ENCODE measurements at regions not wholly inside any gene's neighbourhood (a gene's known extent, or its start where the extent isn't known, plus 50 kb on each side); places are given as distances from the start of the nearest gene placed in this dataset.

DNA sequence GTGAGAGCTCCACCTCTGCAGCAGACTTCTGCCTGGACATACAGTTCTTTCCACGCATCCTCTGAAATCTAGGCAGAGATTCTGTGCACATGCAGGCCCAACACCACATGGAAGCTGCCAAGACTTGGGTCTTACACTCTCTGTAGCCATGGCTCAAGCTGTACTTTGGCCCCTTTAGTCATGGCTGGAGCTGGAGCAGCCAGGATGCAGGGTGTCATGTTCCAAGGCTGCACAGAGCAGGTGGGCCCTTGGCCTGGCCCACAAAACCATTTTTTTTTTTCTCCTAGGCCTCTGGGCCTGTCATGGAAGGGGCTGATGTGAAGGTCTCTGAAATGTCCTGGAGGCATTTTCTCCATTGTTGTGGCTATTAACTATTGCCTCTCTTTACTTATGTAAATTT, 990.5 kb upstream of the ADGRL3 start:
- no peaks in the 10 kb centered on the region for H3K4me1 ChIP-seq
- 74 to 86% (median 83%) methylated on average over 1 of the region's 1 CpG for WGBS, 4 donors
- no peak overlapping the region for H3K27ac ChIP-seq
- ATAC-seq (no peak), DNase-seq (no peak)
- H3K27me3 ChIP-seq = no peaks in the 10 kb centered on the region
- no peak overlapping the region for H3K4me3 ChIP-seq
- no peaks in the 10 kb centered on the region for H3K36me3 ChIP-seq
- no peaks in the 10 kb centered on the region for H3K9me3 ChIP-seq
- TF ChIP-seq POLR2A (IDR thresholded peaks at IDR 0.05) (no peak), CTCF (IDR thresholded peaks at IDR 0.05) (no peak)
- intact Hi-C loops (cut with DNase I) = no loop called here

DNA sequence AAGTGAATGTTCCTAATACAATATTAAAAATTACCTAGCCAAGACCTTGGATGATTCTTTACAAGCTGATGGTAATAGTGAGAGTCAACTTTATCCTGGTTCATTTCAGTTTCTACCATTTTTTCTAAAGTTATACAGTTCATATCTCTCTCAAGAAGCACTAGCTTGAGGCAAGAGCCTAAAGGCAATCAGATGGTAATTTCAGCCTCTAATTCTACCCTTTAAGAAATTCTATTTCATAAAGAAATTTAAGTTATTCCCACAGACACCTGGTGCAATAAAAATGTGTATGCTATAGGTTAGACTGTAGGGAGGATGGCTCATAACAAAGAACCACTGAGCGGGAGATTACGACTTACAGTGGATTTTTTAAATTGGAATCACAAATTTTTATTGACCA, 984.2 kb upstream of the ADGRL3 start:
- Histone ChIP-seq H3K9me3 (no peaks in the 10 kb centered on the region), H3K4me3 (no peak overlapping the region), H3K27me3 (no peaks in the 10 kb centered on the region), H3K27ac (no peak overlapping the region), H3K36me3 (no peaks in the 10 kb centered on the region), H3K4me1 (no peaks in the 10 kb centered on the region)
- TF ChIP-seq POLR2A (IDR thresholded peaks at IDR 0.05) = no peak
- TF ChIP-seq CTCF (IDR thresholded peaks at IDR 0.05) = no peak
- no peak for DNase-seq
- no peak for ATAC-seq
- 95 to 98% (median 97%) methylated on average over 2 of the region's 2 CpGs for WGBS, 4 donors
- intact Hi-C loops (cut with DNase I) = no loop called here

DNA sequence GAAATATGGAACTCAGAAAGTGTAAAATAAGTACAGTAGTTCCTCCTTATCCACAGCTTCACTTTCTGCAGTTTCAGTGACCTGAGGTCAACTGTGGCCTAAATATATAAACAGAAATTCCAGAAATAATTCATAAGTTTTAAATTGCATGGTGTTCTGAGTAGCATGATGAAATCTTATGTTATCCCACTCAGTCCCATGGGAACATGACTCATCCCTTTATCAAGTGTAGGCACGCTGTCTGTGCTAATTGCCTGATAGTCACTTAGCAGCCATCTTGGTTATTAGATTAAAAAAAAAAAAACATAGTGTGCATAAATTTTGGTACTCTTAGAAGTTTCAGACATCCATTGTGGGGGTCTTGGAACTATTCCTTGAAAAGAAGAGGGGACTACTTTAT, 983.4 kb upstream of the ADGRL3 start:
- Histone ChIP-seq H3K27ac (no peak overlapping the region), H3K36me3 (no peaks in the 10 kb centered on the region), H3K4me3 (no peak overlapping the region), H3K4me1 (no peaks in the 10 kb centered on the region), H3K27me3 (no peaks in the 10 kb centered on the region), H3K9me3 (no peaks in the 10 kb centered on the region)
- WGBS, 4 donors = 11 to 28% (median 18%) methylated on average over 1 of the region's 1 CpG
- ATAC-seq = no peak
- DNase-seq = no peak
- intact Hi-C loops (cut with DNase I) = no loop called here
- TF ChIP-seq CTCF (IDR thresholded peaks at IDR 0.05) = no peak

- Histone ChIP-seq H3K9me3 (no peaks in the 10 kb centered on the region), H3K4me1 (no peaks in the 10 kb centered on the region), H3K36me3 (no peaks in the 10 kb centered on the region), H3K27ac (no peak overlapping the region), H3K27me3 (no peaks in the 10 kb centered on the region), H3K4me3 (no peak overlapping the region)
- ATAC-seq = no peak
- WGBS, 4 donors = 86 to 92% (median 90%) methylated on average over 5 of the region's 5 CpGs
- intact Hi-C loops (cut with DNase I) = no loop called here
- no peak for TF ChIP-seq CTCF (IDR thresholded peaks at IDR 0.05)
- TF ChIP-seq POLR2A (IDR thresholded peaks at IDR 0.05) = no peak
- no peak for DNase-seq
These were observed 978.3 kb upstream of the ADGRL3 start for GRCh38 chr4:60221866-60222265.

All from heart left ventricle (tissue), 16 donors.